Vagina (tissue), 2 donors: ENCODE measurements at regions not wholly inside any gene's neighbourhood (a gene's known extent, or its start where the extent isn't known, plus 50 kb on each side); places are given as distances from the start of the nearest gene placed in this dataset.
"Not testable (repeated sequence)": the region's sequence is repeated elsewhere in the genome, so short reads cannot be mapped to it uniquely, and the experiment has no call there.

Experiments
- DNase-seq, 2 donors: peaks; one replicate each; pipeline ENCODE4 v3.0.0-alpha.2; 2017; ENCODE audit errors: extremely low spot score in 2 of 2
- H3K27ac ChIP-seq: fragments of 200-600 bp; sonication (generic); one replicate; pipeline ENCODE4 v1.5.1; 2019
- H3K27me3 ChIP-seq: fragments of 200-600 bp; sonication (generic); one replicate; pipeline ENCODE4 v1.5.1; 2019
- H3K36me3 ChIP-seq, 2 donors: fragments of 200-600 bp; sonication (generic); one replicate each; pipeline ENCODE4 v1.5.1; 2017 to 2019
- H3K4me1 ChIP-seq: fragments of 200-600 bp; sonication (generic); one replicate; pipeline ENCODE4 v1.5.1; 2019
- H3K4me3 ChIP-seq, 2 donors: fragments of 200-600 bp; sonication (generic); 1 replicate in 1 of 2; 2 replicates in 1 of 2; pipeline ENCODE4 v1.5.1; 2016 to 2019
- H3K9me3 ChIP-seq: fragments of 200-600 bp; sonication (generic); one replicate; pipeline ENCODE4 v1.5.1; 2019
- POLR2A ChIP-seq, 2 donors: fragments of 450-650 bp; IDR thresholded peaks; one replicate each; pipeline ENCODE4 v1.6.1; 2017; ENCODE audit warnings: antibody characterized with exemption in 2 of 2, mild to moderate bottlenecking in 2 of 2, moderate library complexity in 2 of 2
- POLR2AphosphoS5 ChIP-seq, 2 donors: sonication (generic); formaldehyde crosslinking; IDR thresholded peaks; one replicate each; pipeline ENCODE4 v1.9.0; 2017; ENCODE audit warnings: antibody characterized with exemption in 2 of 2, mild to moderate bottlenecking in 2 of 2, low read depth in 1 of 2; ENCODE audit not compliant: insufficient read depth in 1 of 2
- intact Hi-C: fragments of 100-400 bp; cut with DNase I; formaldehyde crosslinking; loops from one replicate; pipeline ENCODE4 v1.15.1; 2023
- TF ChIP-seq, protein P1 (sequence below), 3 experiments: fragments of 450-650 bp in 2 of 3; fragments of 200-600 bp in 1 of 3; sonication (generic) in 1 of 3; IDR thresholded peaks; one replicate each; pipeline ENCODE4 v1.5.1; 2017 to 2019; ENCODE audit warnings: antibody characterized with exemption in 3 of 3, mild to moderate bottlenecking in 2 of 3, moderate library complexity in 2 of 3

DNA sequence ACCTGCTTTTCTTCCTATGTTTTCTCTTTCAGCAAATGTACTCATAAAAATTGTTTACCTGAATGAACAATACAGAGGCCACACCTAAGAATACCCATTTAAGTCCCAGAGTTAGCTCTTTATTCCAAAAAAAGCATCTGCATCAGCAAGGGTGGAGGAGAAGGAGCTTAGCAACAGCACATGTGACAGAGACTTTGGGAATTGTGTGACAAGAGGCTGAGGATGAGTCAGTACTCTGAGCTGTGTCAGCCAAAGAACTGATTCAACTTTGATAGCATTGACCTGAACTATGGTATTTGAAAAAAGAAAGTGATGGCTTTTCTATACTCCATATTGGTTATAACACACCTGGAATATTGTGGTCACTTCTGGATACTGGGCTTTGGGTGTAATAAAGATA lies 162.7 kb downstream of the ZNF648 start:
- intact Hi-C loops = no loop called here
- H3K27me3 ChIP-seq = no peaks in the 10 kb centered on the region
- no peaks in the 10 kb centered on the region for H3K9me3 ChIP-seq
- TF ChIP-seq POLR2AphosphoS5 (IDR thresholded peaks at IDR 0.05; ENCODE audit: insufficient read depth in 1 of 2, low read depth in 1 of 2) (no peak), POLR2A (IDR thresholded peaks at IDR 0.05) (no peak)
- no peaks in the 10 kb centered on the region for H3K36me3 ChIP-seq
- DNase-seq = no peak
- H3K4me3 ChIP-seq = no peak overlapping the region
- no peak overlapping the region for H3K27ac ChIP-seq
- H3K4me1 ChIP-seq = no peaks in the 10 kb centered on the region

DNA sequence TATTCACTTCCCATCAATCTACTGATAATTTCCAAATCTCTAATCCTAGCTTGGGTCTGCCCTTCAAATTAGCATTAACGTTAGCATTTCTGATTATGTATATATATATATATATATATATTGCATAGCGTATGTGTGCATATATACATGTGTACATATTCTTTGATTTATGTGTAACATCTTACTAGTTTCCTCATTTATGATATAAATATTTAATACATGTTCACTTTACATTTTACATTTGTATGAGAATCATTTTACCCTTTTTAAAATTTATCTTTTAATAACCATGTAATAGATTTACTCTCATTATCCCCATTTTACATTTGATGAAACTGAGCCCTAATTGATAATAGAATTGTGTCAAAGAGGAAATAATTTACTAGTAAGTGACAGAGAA lies 164.7 kb downstream of the ZNF648 start:
- Histone ChIP-seq H3K9me3 (no peaks in the 10 kb centered on the region), H3K4me1 (no peaks in the 10 kb centered on the region), H3K4me3 (no peak overlapping the region), H3K27ac (no peak overlapping the region), H3K36me3 (no peaks in the 10 kb centered on the region), H3K27me3 (no peaks in the 10 kb centered on the region)
- no peak for DNase-seq
- TF ChIP-seq POLR2A (IDR thresholded peaks at IDR 0.05) (no peak), POLR2AphosphoS5 (IDR thresholded peaks at IDR 0.05; ENCODE audit: insufficient read depth in 1 of 2, low read depth in 1 of 2) (no peak)
- TF ChIP-seq, protein P1, sequence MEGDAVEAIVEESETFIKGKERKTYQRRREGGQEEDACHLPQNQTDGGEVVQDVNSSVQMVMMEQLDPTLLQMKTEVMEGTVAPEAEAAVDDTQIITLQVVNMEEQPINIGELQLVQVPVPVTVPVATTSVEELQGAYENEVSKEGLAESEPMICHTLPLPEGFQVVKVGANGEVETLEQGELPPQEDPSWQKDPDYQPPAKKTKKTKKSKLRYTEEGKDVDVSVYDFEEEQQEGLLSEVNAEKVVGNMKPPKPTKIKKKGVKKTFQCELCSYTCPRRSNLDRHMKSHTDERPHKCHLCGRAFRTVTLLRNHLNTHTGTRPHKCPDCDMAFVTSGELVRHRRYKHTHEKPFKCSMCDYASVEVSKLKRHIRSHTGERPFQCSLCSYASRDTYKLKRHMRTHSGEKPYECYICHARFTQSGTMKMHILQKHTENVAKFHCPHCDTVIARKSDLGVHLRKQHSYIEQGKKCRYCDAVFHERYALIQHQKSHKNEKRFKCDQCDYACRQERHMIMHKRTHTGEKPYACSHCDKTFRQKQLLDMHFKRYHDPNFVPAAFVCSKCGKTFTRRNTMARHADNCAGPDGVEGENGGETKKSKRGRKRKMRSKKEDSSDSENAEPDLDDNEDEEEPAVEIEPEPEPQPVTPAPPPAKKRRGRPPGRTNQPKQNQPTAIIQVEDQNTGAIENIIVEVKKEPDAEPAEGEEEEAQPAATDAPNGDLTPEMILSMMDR (IDR thresholded peaks at IDR 0.05) = no peak
- intact Hi-C loops = no loop called here

DNA sequence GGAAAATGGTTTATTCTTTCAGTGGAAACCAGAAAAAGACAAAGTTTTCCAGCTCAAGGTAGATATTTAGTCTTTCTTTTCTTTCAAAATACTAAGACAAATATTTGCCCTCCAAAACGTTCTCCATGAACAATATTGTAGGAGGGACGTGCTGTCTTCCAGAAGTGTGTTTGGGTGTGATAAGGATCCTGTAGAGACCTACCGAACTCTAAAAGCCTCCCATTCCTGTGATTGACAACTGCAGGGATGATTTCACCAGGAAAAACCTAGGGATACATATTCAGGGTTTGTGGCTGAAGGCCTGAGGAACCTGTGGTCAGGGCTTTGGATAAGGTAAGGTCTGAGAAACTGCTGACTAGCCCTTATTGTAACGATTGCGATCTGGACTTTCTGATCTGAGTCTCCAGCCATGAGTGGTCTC lies 167.1 kb downstream of the ZNF648 start:
- H3K27me3 ChIP-seq = no peaks in the 10 kb centered on the region
- no peaks in the 10 kb centered on the region for H3K4me1 ChIP-seq
- DNase-seq = no peak
- intact Hi-C loops = no loop called here
- no peaks in the 10 kb centered on the region for H3K9me3 ChIP-seq
- no peak overlapping the region for H3K27ac ChIP-seq
- TF ChIP-seq POLR2A (IDR thresholded peaks at IDR 0.05) (no peak), POLR2AphosphoS5 (IDR thresholded peaks at IDR 0.05; ENCODE audit: insufficient read depth in 1 of 2, low read depth in 1 of 2) (no peak)
- TF ChIP-seq, protein P1 (IDR thresholded peaks at IDR 0.05) = no peak
- H3K4me3 ChIP-seq = no peak overlapping the region
- H3K36me3 ChIP-seq = no peaks in the 10 kb centered on the region

- H3K9me3 ChIP-seq = no peaks in the 10 kb centered on the region
- no peaks in the 10 kb centered on the region for H3K4me1 ChIP-seq
- DNase-seq = no peak
- H3K36me3 ChIP-seq = no peaks in the 10 kb centered on the region
- no peak overlapping the region for H3K27ac ChIP-seq
- H3K27me3 ChIP-seq = no peaks in the 10 kb centered on the region
- TF ChIP-seq POLR2A (IDR thresholded peaks at IDR 0.05) = no peak
- TF ChIP-seq, protein P1 (IDR thresholded peaks at IDR 0.05) = no peak
- TF ChIP-seq POLR2AphosphoS5 (IDR thresholded peaks at IDR 0.05; ENCODE audit: insufficient read depth in 1 of 2, low read depth in 1 of 2) = no peak
- intact Hi-C loops = no loop called here
- H3K4me3 ChIP-seq = no peak overlapping the region
Observed at GRCh38 chr1:181893937-181894336, 167.6 kb downstream of the ZNF648 start.

- H3K4me3 ChIP-seq, DNase-seq, H3K27me3 ChIP-seq, H3K36me3 ChIP-seq, H3K4me1 ChIP-seq, intact Hi-C loops, H3K9me3 ChIP-seq, H3K27ac ChIP-seq: not testable (repeated sequence)
Observed at GRCh38 chr1:181893150-181893549, 168.4 kb downstream of the ZNF648 start.

DNA sequence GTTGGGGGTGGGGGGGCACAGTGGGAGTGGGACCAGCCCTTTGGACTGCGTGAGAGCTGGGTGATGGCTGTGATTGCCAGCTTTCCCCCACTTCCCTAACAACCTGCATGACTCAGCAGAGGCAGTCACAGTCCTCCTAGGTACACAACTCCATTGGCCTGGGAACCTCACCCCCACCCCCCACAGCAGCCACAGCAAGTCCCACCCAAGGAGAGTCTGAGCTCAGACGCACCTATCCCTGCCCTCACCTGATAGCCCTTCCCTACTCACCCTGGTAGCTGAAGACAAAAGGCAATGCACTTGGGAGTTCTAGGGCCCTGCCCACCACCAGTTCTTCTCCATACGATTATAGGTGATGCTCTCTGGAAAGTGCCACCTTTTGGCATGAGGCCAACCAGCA lies 188.9 kb downstream of the ZNF648 start:
- Histone ChIP-seq H3K36me3 (no peaks in the 10 kb centered on the region), H3K4me3 (no peak overlapping the region), H3K4me1 (no peaks in the 10 kb centered on the region), H3K27me3 (no peaks in the 10 kb centered on the region), H3K27ac (no peak overlapping the region), H3K9me3 (no peaks in the 10 kb centered on the region)
- TF ChIP-seq POLR2AphosphoS5 (IDR thresholded peaks at IDR 0.05; ENCODE audit: insufficient read depth in 1 of 2, low read depth in 1 of 2) (no peak), POLR2A (IDR thresholded peaks at IDR 0.05) (no peak)
- TF ChIP-seq, protein P1 (IDR thresholded peaks at IDR 0.05) = no peak
- no peak for DNase-seq
- intact Hi-C loops = no loop called here
